Mesothelial cell of epicardium (in vitro differentiated cells): ENCODE measurements at regions not wholly inside any gene's neighbourhood (a gene's known extent, or its start where the extent isn't known, plus 50 kb on each side); places are given as distances from the start of the nearest gene placed in this dataset.

ENCODE experiments used
- DNase-seq, 2 experiments: peaks; one replicate each; pipeline ENCODE4 v3.0.0; 2021; ENCODE audit warnings: low spot score in 2 of 2; ENCODE audit not compliant: unreplicated experiment in 2 of 2
- H3K27ac Mint-ChIP-seq: 2 replicates; pipeline ENCODE4 v1.8.0; 2021; ENCODE audit warnings: mixed read lengths
- H3K27me3 Mint-ChIP-seq: 2 replicates; pipeline ENCODE4 v1.8.0; 2021; ENCODE audit warnings: low read depth, mixed read lengths
- H3K36me3 Mint-ChIP-seq: 2 replicates; pipeline ENCODE4 v1.8.0; 2021; ENCODE audit warnings: mixed read lengths
- H3K4me1 Mint-ChIP-seq: 2 replicates; pipeline ENCODE4 v1.8.0; 2021; ENCODE audit warnings: mixed read lengths
- H3K4me3 Mint-ChIP-seq: 2 replicates; pipeline ENCODE4 v1.8.0; 2021; ENCODE audit warnings: mild to moderate bottlenecking, moderate library complexity, mixed read lengths
- H3K9me3 Mint-ChIP-seq: 2 replicates; pipeline ENCODE4 v1.8.0; 2021; ENCODE audit warnings: mixed read lengths
- TF ChIP-seq, protein P1 (sequence below): fragments of 200-600 bp; sonication (generic); IDR thresholded peaks from one replicate; pipeline ENCODE4 v1.5.0; 2021; ENCODE audit warnings: antibody characterized with exemption; ENCODE audit not compliant: unreplicated experiment

DNA sequence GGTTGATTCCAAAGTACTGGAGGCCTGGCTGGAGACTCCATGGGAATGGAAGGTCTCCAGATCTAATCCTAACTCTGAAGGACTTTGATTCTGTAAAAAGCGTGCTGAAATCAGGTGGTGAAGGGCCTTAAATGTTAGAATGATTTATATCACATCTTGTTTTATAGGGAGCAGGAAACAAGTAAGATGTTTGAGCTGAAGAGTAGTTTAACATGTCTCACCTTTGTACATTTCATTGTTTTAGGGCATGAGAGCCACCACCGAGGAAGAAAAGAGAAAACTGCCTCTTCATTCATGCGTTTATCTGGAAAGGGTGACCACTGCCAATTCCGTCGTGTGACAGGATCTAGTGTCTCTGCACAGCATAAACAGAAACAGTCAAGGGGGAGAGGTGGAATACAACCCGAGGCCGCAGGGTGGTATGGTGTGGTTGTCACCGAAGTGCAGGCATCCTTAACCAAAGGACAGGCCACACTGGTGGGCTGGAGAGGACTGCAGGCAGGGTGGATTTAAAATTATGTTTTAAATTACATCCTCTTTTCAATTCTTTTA, 445.3 kb downstream of the SLC4A3 start:
- TF ChIP-seq, protein P1, sequence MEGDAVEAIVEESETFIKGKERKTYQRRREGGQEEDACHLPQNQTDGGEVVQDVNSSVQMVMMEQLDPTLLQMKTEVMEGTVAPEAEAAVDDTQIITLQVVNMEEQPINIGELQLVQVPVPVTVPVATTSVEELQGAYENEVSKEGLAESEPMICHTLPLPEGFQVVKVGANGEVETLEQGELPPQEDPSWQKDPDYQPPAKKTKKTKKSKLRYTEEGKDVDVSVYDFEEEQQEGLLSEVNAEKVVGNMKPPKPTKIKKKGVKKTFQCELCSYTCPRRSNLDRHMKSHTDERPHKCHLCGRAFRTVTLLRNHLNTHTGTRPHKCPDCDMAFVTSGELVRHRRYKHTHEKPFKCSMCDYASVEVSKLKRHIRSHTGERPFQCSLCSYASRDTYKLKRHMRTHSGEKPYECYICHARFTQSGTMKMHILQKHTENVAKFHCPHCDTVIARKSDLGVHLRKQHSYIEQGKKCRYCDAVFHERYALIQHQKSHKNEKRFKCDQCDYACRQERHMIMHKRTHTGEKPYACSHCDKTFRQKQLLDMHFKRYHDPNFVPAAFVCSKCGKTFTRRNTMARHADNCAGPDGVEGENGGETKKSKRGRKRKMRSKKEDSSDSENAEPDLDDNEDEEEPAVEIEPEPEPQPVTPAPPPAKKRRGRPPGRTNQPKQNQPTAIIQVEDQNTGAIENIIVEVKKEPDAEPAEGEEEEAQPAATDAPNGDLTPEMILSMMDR, result no peak
- Mint-ChIP-seq H3K9me3 (peaks cover 3% of the 10 kb centered on the region), H3K4me3 (no peak overlapping the region), H3K36me3 (no peaks in the 10 kb centered on the region), H3K27ac (no peak overlapping the region), H3K27me3 (peaks cover 20% of the 10 kb centered on the region), H3K4me1 (peaks cover 32% of the 10 kb centered on the region)
- no peak for DNase-seq

DNA sequence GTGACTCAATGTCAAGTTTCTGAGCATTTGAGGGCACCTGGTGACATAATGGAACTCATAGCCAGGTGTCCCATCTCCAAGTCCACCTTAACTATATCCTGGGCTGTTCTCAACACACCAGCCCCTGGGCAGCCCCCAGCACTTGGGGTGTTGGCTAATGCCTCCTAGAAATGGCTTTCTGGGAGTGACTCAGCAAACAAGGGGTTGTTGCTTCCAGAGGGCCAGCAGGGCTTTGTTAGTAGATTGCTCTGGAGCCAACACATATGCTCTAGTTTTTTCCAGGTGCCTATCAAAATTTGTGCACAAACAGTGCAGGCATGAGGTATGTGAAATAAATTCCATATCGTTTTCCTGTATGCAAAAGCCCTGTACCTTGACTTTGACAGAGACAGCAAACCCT, 448.4 kb downstream of the SLC4A3 start:
- Mint-ChIP-seq H3K9me3 (no peaks in the 10 kb centered on the region), H3K36me3 (no peaks in the 10 kb centered on the region), H3K27me3 (peaks cover 20% of the 10 kb centered on the region), H3K4me3 (no peak overlapping the region), H3K27ac (no peak overlapping the region), H3K4me1 (peaks cover 41% of the 10 kb centered on the region)
- no peak for DNase-seq
- TF ChIP-seq, protein P1, result no peak

DNA sequence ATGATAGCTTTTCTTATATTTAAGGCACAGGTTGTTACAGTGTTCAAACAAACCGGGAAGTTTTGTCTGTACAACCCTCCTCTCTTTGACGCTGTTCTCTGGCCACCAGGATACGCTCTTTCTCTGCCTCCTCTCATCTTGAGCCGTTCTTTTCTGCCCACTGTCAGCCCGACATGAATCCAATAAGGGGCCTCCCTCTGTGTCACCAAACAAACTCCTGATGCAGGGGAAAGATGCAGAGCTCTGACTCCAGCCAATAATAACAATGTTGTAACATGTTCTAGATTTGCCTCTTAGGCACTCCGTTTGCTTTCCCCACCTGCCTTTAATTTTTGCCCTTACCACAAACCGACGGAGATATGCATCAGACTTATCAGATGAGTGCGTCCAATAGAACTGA, 449.3 kb downstream of the SLC4A3 start:
- Mint-ChIP-seq H3K4me3 (no peak overlapping the region), H3K27ac (peak overlapping the region; percentile 18), H3K4me1 (peaks cover 46% of the 10 kb centered on the region), H3K36me3 (no peaks in the 10 kb centered on the region), H3K9me3 (no peaks in the 10 kb centered on the region), H3K27me3 (peaks cover 19% of the 10 kb centered on the region)
- no peak for DNase-seq
- TF ChIP-seq, protein P1, result no peak

DNA sequence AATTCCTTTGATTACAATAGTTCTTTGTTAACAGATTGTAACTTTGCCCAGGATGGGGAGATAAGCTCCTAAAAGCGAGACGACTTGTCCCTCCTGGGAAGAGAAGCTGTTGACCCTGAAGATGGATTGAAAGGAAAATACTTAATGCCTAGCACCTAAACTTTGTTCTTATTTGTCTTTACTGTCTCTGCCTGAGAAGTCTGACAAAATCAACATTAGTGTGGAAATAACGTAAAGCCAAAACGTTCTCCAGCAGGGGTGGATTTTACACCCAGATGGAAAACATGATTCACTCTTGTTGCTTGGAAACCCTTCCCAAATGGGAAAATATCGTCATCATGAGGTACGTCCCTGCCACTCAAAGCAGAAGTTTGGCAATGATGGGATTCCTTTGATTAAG, 450.1 kb downstream of the SLC4A3 start:
- TF ChIP-seq, protein P1, result no peak
- Mint-ChIP-seq H3K27ac (peak overlapping the region; percentile 27), H3K9me3 (no peaks in the 10 kb centered on the region), H3K36me3 (no peaks in the 10 kb centered on the region), H3K27me3 (peaks cover 17% of the 10 kb centered on the region), H3K4me3 (no peak overlapping the region), H3K4me1 (peaks cover 50% of the 10 kb centered on the region)
- DNase-seq, result no peak

DNA sequence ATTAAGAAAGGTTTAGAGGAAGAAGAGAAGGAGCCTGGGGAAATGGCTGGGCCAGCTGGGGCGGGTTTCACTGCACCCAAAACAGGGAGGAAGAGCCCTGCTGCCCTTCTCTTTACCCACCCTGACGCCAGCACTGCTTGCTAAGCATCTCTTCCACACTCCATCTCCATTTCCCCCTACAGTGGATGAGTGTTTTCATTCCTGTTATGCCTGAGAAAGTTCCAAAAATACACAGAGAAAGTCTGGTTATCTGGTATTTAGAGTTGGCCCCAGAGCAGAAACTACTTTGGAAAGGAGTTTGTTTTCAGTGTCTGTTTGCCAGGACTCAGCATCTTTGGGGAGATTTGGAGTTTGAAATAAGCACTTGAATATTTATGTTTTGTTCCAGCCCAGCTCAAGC, 451.0 kb downstream of the SLC4A3 start:
- Mint-ChIP-seq H3K27ac (no peak overlapping the region), H3K36me3 (no peaks in the 10 kb centered on the region)

More for the DNA sequence above, 451.0 kb downstream of the SLC4A3 start:
- H3K27me3 Mint-ChIP-seq, result peaks cover 19% of the 10 kb centered on the region
- TF ChIP-seq, protein P1, result no peak
- no peaks in the 10 kb centered on the region for H3K9me3 Mint-ChIP-seq
- DNase-seq, result no peak
- peaks cover 52% of the 10 kb centered on the region for H3K4me1 Mint-ChIP-seq
- no peak overlapping the region for H3K4me3 Mint-ChIP-seq
